ENCODE measurements at regions not wholly inside any gene's neighbourhood (a gene's known extent, or its start where the extent isn't known, plus 50 kb on each side); places are given as distances from the start of the nearest gene placed in this dataset.

DNA sequence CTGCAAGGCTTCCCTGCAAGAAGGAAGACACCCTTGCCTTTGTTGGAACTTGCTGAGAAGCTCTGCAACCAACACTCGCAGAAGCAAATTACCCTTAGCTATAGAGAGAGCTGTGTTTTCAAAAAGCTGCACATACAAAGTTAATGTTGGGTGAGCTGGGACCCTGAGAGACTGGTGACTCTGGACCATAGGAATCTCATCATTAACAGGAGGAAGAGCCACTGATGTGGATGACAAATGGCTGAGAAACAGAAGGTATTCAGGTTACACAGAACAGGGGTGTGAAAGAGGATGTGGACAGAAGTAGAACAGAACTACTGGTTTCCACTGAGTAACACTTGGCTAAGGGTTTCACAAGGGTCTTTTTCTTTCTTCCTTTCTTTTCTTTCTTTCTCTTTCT lies 493.5 kb downstream of the IRX1 start:
- TF ChIP-seq CTCF (IDR thresholded peaks at IDR 0.05) (no peak), EZH2 (IDR thresholded peaks at IDR 0.05; ENCODE audit: borderline replicate concordance, insufficient read depth, low read depth, low read length, poor library complexity, severe bottlenecking) (no peak)
